ENCODE measurements at regions not wholly inside any gene's neighbourhood (a gene's known extent, or its start where the extent isn't known, plus 50 kb on each side); places are given as distances from the start of the nearest gene placed in this dataset.

- no peaks in the 10 kb centered on the region for H3K9me3 ChIP-seq
- 50 to 55% methylated on average over 4 of the region's 4 CpGs for WGBS, 2 donors (ENCODE audit: low coverage in 1 of 2)
Observed at GRCh38 chr2:213202011-213202410, 50.6 kb upstream of the IKZF2 start.

GRCh38 chr2:213205944-213206343 lies 54.5 kb upstream of the IKZF2 start:
- no peaks in the 10 kb centered on the region for H3K36me3 ChIP-seq
- no peaks in the 10 kb centered on the region for H3K27me3 ChIP-seq
- TF ChIP-seq POLR2AphosphoS5 (IDR thresholded peaks at IDR 0.05) (no peak), EP300 (IDR thresholded peaks at IDR 0.05; ENCODE audit: low read depth) (no peak), POLR2A (IDR thresholded peaks at IDR 0.05) (no peak), CTCF (IDR thresholded peaks at IDR 0.05) (no peak)
- H3K27ac ChIP-seq = no peak overlapping the region
- intact Hi-C loops (cut with DNase I; ENCODE audit: low total_unique reads) = no loop called here
- WGBS, 2 donors (ENCODE audit: low coverage in 1 of 2) = 90% methylated on average over 1 of the region's 1 CpG; no CpG with 5 or more reads in 1 of the 2 donors
- H3K4me1 ChIP-seq = no peaks in the 10 kb centered on the region
- H3K4me3 ChIP-seq = no peak overlapping the region
- no peak for DNase-seq
- no peaks in the 10 kb centered on the region for H3K9me3 ChIP-seq
- in situ Hi-C loops (cut with MboI; ENCODE audit: low pct_ligation_motif_present in 1 of 4, low pct_unique_long_range_greater_than_20kb in 1 of 4, low sequenced_read_pairs in 3 of 4) = no loop called here

More at GRCh38 chr2:213202011-213202410, 50.6 kb upstream of the IKZF2 start:
- no peaks in the 10 kb centered on the region for H3K27me3 ChIP-seq
- H3K4me1 ChIP-seq = no peaks in the 10 kb centered on the region
- H3K4me3 ChIP-seq = no peak overlapping the region
- intact Hi-C loops (cut with DNase I; ENCODE audit: low total_unique reads) = no loop called here
- no peaks in the 10 kb centered on the region for H3K36me3 ChIP-seq
- no peak overlapping the region for H3K27ac ChIP-seq
- no peak for DNase-seq
- TF ChIP-seq POLR2AphosphoS5 (IDR thresholded peaks at IDR 0.05) = no peak
- no peak for TF ChIP-seq EP300 (IDR thresholded peaks at IDR 0.05; ENCODE audit: low read depth)
- TF ChIP-seq POLR2A (IDR thresholded peaks at IDR 0.05) = no peak
- no peak for TF ChIP-seq CTCF (IDR thresholded peaks at IDR 0.05)
- in situ Hi-C loops (cut with MboI; ENCODE audit: low pct_ligation_motif_present in 1 of 4, low pct_unique_long_range_greater_than_20kb in 1 of 4, low sequenced_read_pairs in 3 of 4) = no loop called here

- H3K27me3 ChIP-seq = no peaks in the 10 kb centered on the region
- H3K36me3 ChIP-seq = no peaks in the 10 kb centered on the region
- H3K27ac ChIP-seq = no peak overlapping the region
- H3K4me1 ChIP-seq = no peaks in the 10 kb centered on the region
- H3K4me3 ChIP-seq = no peak overlapping the region
- no peaks in the 10 kb centered on the region for H3K9me3 ChIP-seq
- 85 to 94% methylated on average over 6 of the region's 6 CpGs for WGBS, 2 donors (ENCODE audit: low coverage in 1 of 2)
- in situ Hi-C loops (cut with MboI; ENCODE audit: low pct_ligation_motif_present in 1 of 4, low pct_unique_long_range_greater_than_20kb in 1 of 4, low sequenced_read_pairs in 3 of 4) (no loop called here), intact Hi-C loops (cut with DNase I; ENCODE audit: low total_unique reads) (no loop called here)
- no peak for TF ChIP-seq POLR2A (IDR thresholded peaks at IDR 0.05)
- no peak for DNase-seq
Observed at GRCh38 chr2:213213186-213213585, 61.8 kb upstream of the IKZF2 start.

- no peaks in the 10 kb centered on the region for H3K9me3 ChIP-seq
- no peaks in the 10 kb centered on the region for H3K27me3 ChIP-seq
- no peaks in the 10 kb centered on the region for H3K4me1 ChIP-seq
- intact Hi-C loops (cut with DNase I; ENCODE audit: low total_unique reads) = no loop called here
- in situ Hi-C loops (cut with MboI; ENCODE audit: low pct_ligation_motif_present in 1 of 4, low pct_unique_long_range_greater_than_20kb in 1 of 4, low sequenced_read_pairs in 3 of 4) = no loop called here
- H3K27ac ChIP-seq = no peak overlapping the region
- TF ChIP-seq POLR2AphosphoS5 (IDR thresholded peaks at IDR 0.05) (no peak), POLR2A (IDR thresholded peaks at IDR 0.05) (no peak), CTCF (IDR thresholded peaks at IDR 0.05) (no peak), EP300 (IDR thresholded peaks at IDR 0.05; ENCODE audit: low read depth) (no peak)
- WGBS, 2 donors (ENCODE audit: low coverage in 1 of 2) = 75 to 77% methylated on average over 10 of the region's 10 CpGs
- no peak for DNase-seq
- no peak overlapping the region for H3K4me3 ChIP-seq
- H3K36me3 ChIP-seq = no peaks in the 10 kb centered on the region
Observed at GRCh38 chr2:213214209-213214608, 62.8 kb upstream of the IKZF2 start.

- H3K27ac ChIP-seq = no peak overlapping the region
- intact Hi-C loops (cut with DNase I; ENCODE audit: low total_unique reads) = no loop called here
- TF ChIP-seq POLR2AphosphoS5 (IDR thresholded peaks at IDR 0.05) (no peak), POLR2A (IDR thresholded peaks at IDR 0.05) (no peak)
- no peak for DNase-seq
- no peak overlapping the region for H3K4me3 ChIP-seq
- H3K27me3 ChIP-seq = no peaks in the 10 kb centered on the region
- 64 to 67% methylated on average over 5 of the region's 5 CpGs for WGBS, 2 donors (ENCODE audit: low coverage in 1 of 2)
- H3K4me1 ChIP-seq = no peaks in the 10 kb centered on the region
- H3K9me3 ChIP-seq = no peaks in the 10 kb centered on the region
- H3K36me3 ChIP-seq = no peaks in the 10 kb centered on the region
- in situ Hi-C loops (cut with MboI; ENCODE audit: low pct_ligation_motif_present in 1 of 4, low pct_unique_long_range_greater_than_20kb in 1 of 4, low sequenced_read_pairs in 3 of 4) = no loop called here
Observed at GRCh38 chr2:213216461-213216860, 65.0 kb upstream of the IKZF2 start.

Measured in transverse colon (tissue), 4 donors.